H1 (cell line): ENCODE measurements at regions not wholly inside any gene's neighbourhood (a gene's known extent, or its start where the extent isn't known, plus 50 kb on each side); places are given as distances from the start of the nearest gene placed in this dataset.

Source experiments
- CTCF ChIA-PET: fragments of 300-600 bp; sonication (Branson Sonifier 250); formaldehyde crosslinking; loops from one replicate; lab custom pipeline; 2021; ENCODE audit not compliant: partially characterized antibody; lab: Charles Lee
- POLR2A ChIA-PET: fragments of 300-600 bp; sonication (Branson Sonifier 250); formaldehyde crosslinking; loops from one replicate; lab custom pipeline; 2021; ENCODE audit warnings: inconsistent platforms; ENCODE audit not compliant: partially characterized antibody; lab: Charles Lee
- DNase-seq, 2 experiments: peaks; one replicate each; pipeline versions ENCODE4 v3.0.0 to v3.0.0-alpha.2; 2010 to 2022; ENCODE audit warnings: low spot score in 2 of 2, low read depth in 1 of 2, mixed read lengths in 1 of 2
- FAIRE-seq: peaks from 2 replicates; lab custom pipeline; 2011; peaks lifted over from hg19 to GRCh38; lab: Jason Lieb, UNC
- H2AFZ ChIP-seq: 2 replicates; pipeline ENCODE4 v1.8.1; 2012; ENCODE audit warnings: low read length, inconsistent platforms
- H2AK5ac ChIP-seq: 2 replicates; pipeline ENCODE4 v1.6.1; 2013; ENCODE audit warnings: low read depth, low read length
- H2BK120ac ChIP-seq: replicated peaks from 2 replicates; pipeline ENCODE3; 2013; ENCODE audit warnings: low read depth, low read length, inconsistent platforms
- H2BK12ac ChIP-seq: 2 replicates; pipeline ENCODE4 v1.6.1; 2013; ENCODE audit warnings: low read depth, low read length
- H2BK15ac ChIP-seq: 2 replicates; pipeline ENCODE4 v1.6.1; 2013; ENCODE audit warnings: low read length
- H2BK20ac ChIP-seq: 2 replicates; pipeline ENCODE4 v1.6.1; 2013; ENCODE audit warnings: low read length
- H2BK5ac ChIP-seq: 2 replicates; pipeline ENCODE4 v1.6.1; 2013; ENCODE audit warnings: low read depth, low read length
- H3K14ac ChIP-seq: 2 replicates; pipeline ENCODE4 v1.6.1; 2013; ENCODE audit warnings: inconsistent platforms; ENCODE audit not compliant: insufficient read length
- H3K18ac ChIP-seq: 2 replicates; pipeline ENCODE4 v1.6.1; 2013; ENCODE audit warnings: low read length; ENCODE audit errors: extremely low read depth
- H3K23ac ChIP-seq: 2 replicates; pipeline ENCODE4 v1.6.1; 2013; ENCODE audit warnings: inconsistent platforms; ENCODE audit not compliant: insufficient read length
- H3K23me2 ChIP-seq: 2 replicates; pipeline ENCODE4 v1.6.1; 2013; ENCODE audit warnings: low read depth, low read length
- H3K27ac ChIP-seq: 2 replicates; pipeline ENCODE4 v1.6.1; 2011; ENCODE audit warnings: low read depth, low read length, inconsistent platforms
- H3K27me3 ChIP-seq, 4 experiments: replicated peaks in 1 of 4; 1 replicate in 1 of 4; 2 replicates in 3 of 4; pipeline versions ENCODE4 v1.6.1 to v1.8.1; 2011 to 2013; ENCODE audit warnings: low read length in 3 of 4, mild to moderate bottlenecking in 3 of 4, inconsistent platforms in 2 of 4, mixed read lengths in 2 of 4, moderate library complexity in 1 of 4; ENCODE audit not compliant: control insufficient read depth in 3 of 4, insufficient read depth in 3 of 4; ENCODE audit errors: extremely low read depth in 1 of 4
- H3K36me3 ChIP-seq, 4 experiments: 2 replicates each; pipeline versions ENCODE4 v1.6.1 to v1.8.1; 2011 to 2013; ENCODE audit warnings: mild to moderate bottlenecking in 4 of 4, low read length in 3 of 4, moderate library complexity in 2 of 4, control low read depth in 1 of 4, inconsistent platforms in 1 of 4; ENCODE audit not compliant: insufficient read depth in 4 of 4, control insufficient read depth in 2 of 4
- H3K4ac ChIP-seq: replicated peaks from 2 replicates; pipeline ENCODE3; 2013; ENCODE audit warnings: low read length, low read depth, mixed read lengths, inconsistent platforms; ENCODE audit not compliant: insufficient read length
- H3K4me1 ChIP-seq, 4 experiments: replicated peaks in 1 of 4; 1 replicate in 1 of 4; 2 replicates in 3 of 4; pipeline versions ENCODE4 v1.6.1 to v1.8.1; 2011 to 2013; ENCODE audit warnings: low read length in 3 of 4, inconsistent platforms in 2 of 4, mixed read lengths in 1 of 4; ENCODE audit not compliant: insufficient read depth in 4 of 4, control insufficient read depth in 3 of 4
- H3K4me2 ChIP-seq, 2 experiments: 2 replicates each; pipeline versions ENCODE4 v1.6.1 to v1.8.1; 2011 to 2013; ENCODE audit warnings: low read depth in 2 of 2, low read length in 2 of 2, control low read depth in 1 of 2, inconsistent platforms in 1 of 2, mild to moderate bottlenecking in 1 of 2; ENCODE audit not compliant: insufficient read depth in 1 of 2
- H3K4me3 ChIP-seq, 4 experiments: fragments of 200-600, 300-600 bp in 1 of 4; sonication (generic), shearing (Covaris generic), sonication (Bioruptor Twin) in 1 of 4; 2 replicates each; pipeline versions ENCODE4 v1.5.1 to v1.8.1; 2011 to 2016; ENCODE audit warnings: low read length in 4 of 4, low read depth in 3 of 4, control low read depth in 2 of 4, inconsistent platforms in 2 of 4, mild to moderate bottlenecking in 2 of 4, mixed read lengths in 1 of 4, moderate library complexity in 1 of 4; ENCODE audit not compliant: insufficient read depth in 2 of 4; ENCODE audit errors: extremely low read depth in 1 of 4
- H3K56ac ChIP-seq: replicated peaks from 2 replicates; pipeline ENCODE3; 2013; ENCODE audit warnings: low read depth, mild to moderate bottlenecking, mixed read lengths, low read length, inconsistent platforms; ENCODE audit not compliant: insufficient read length
- H3K79me1 ChIP-seq: 2 replicates; pipeline ENCODE4 v1.6.1; 2013; ENCODE audit warnings: low read depth, low read length, control low read depth
- H3K79me2 ChIP-seq, 2 experiments: 2 replicates each; pipeline versions ENCODE4 v1.6.1 to v1.8.1; 2012 to 2013; ENCODE audit warnings: low read length in 2 of 2, mild to moderate bottlenecking in 2 of 2, inconsistent platforms in 1 of 2; ENCODE audit not compliant: insufficient read depth in 2 of 2, control insufficient read depth in 1 of 2
- H3K9ac ChIP-seq, 4 experiments: replicated peaks in 1 of 4; 1 replicate in 1 of 4; 2 replicates in 3 of 4; pipeline versions ENCODE4 v1.6.1 to v1.8.1; 2011 to 2013; ENCODE audit warnings: low read depth in 3 of 4, low read length in 3 of 4, control low read depth in 2 of 4, mild to moderate bottlenecking in 2 of 4, moderate library complexity in 2 of 4, inconsistent platforms in 1 of 4; ENCODE audit errors: extremely low read depth in 1 of 4
- H3K9me3 ChIP-seq, 2 experiments: 2 replicates each; pipeline versions ENCODE4 v1.6.1 to v1.8.1; 2012 to 2013; ENCODE audit warnings: mild to moderate bottlenecking in 2 of 2, moderate library complexity in 2 of 2, control low read depth in 1 of 2, inconsistent platforms in 1 of 2, low read depth in 1 of 2, low read length in 1 of 2, mixed read lengths in 1 of 2; ENCODE audit not compliant: insufficient read depth in 2 of 2
- H4K20me1 ChIP-seq, 2 experiments: replicated peaks in 1 of 2; 2 replicates each; pipeline versions ENCODE3 to v1.8.1; 2011 to 2013; ENCODE audit warnings: inconsistent platforms in 2 of 2, low read length in 2 of 2, mild to moderate bottlenecking in 1 of 2; ENCODE audit not compliant: insufficient read depth in 2 of 2, control insufficient read depth in 1 of 2
- H4K5ac ChIP-seq: 2 replicates; pipeline ENCODE4 v1.6.1; 2013; ENCODE audit warnings: low read length, low read depth, mixed read lengths, inconsistent platforms; ENCODE audit not compliant: insufficient read length
- H4K8ac ChIP-seq: 2 replicates; pipeline ENCODE4 v1.8.0; 2013; ENCODE audit warnings: mild to moderate bottlenecking, moderate library complexity, low read length, inconsistent platforms; ENCODE audit not compliant: insufficient read depth; ENCODE audit errors: extremely low read depth
- H4K91ac ChIP-seq: replicated peaks from 2 replicates; pipeline ENCODE3; 2013; ENCODE audit warnings: low read length, mixed read lengths, inconsistent platforms; ENCODE audit not compliant: insufficient read length
- BRCA1 ChIP-seq: IDR thresholded peaks from 2 replicates; pipeline ENCODE4 v1.6.1; 2012; ENCODE audit warnings: low read depth, low read length, improper control_type of control experiment
- CBX5 ChIP-seq: fragments of 300-800, 300-1000 bp; sonication (generic); IDR thresholded peaks from 2 replicates; pipeline ENCODE4 v1.7.1; 2016; ENCODE audit warnings: antibody characterized with exemption, low read length, low read depth
- CREB1 ChIP-seq: IDR thresholded peaks from 2 replicates; pipeline ENCODE4 v1.6.1; 2012; ENCODE audit warnings: inconsistent platforms
- JUN ChIP-seq: IDR thresholded peaks from 2 replicates; pipeline ENCODE4 v1.6.1; 2011; ENCODE audit warnings: low read depth, mild to moderate bottlenecking, improper control_type of control experiment, low read length
- SIX5 ChIP-seq: IDR thresholded peaks from 2 replicates; pipeline ENCODE4 v1.6.1; 2011; ENCODE audit warnings: mild to moderate bottlenecking, low read depth, low read length
- WGBS, 2 experiments: shearing (Covaris generic) in 1 of 2; methylation state at CpG; one replicate each; pipeline versions ENCODE4 v1.1.6 to v1.1.7; 2013 to 2015; ENCODE audit warnings: low lambda C conversion rate in 2 of 2, mixed read lengths in 2 of 2, inconsistent platforms in 1 of 2, low coverage in 1 of 2, missing lambda C conversion rate in 1 of 2; ENCODE audit not compliant: insufficient replicate concordance in 2 of 2, insufficient coverage in 1 of 2, insufficient read length in 1 of 2; ENCODE audit errors: extremely low coverage in 1 of 2, missing lambda C conversion rate in 1 of 2; 5-methylcytosine and 5-hydroxymethylcytosine counted together
- TF ChIP-seq, protein P1 (sequence below): IDR thresholded peaks from 2 replicates; pipeline ENCODE4 v1.6.1; 2011; ENCODE audit warnings: low read depth, mild to moderate bottlenecking, low read length; ENCODE audit not compliant: insufficient read depth

DNA sequence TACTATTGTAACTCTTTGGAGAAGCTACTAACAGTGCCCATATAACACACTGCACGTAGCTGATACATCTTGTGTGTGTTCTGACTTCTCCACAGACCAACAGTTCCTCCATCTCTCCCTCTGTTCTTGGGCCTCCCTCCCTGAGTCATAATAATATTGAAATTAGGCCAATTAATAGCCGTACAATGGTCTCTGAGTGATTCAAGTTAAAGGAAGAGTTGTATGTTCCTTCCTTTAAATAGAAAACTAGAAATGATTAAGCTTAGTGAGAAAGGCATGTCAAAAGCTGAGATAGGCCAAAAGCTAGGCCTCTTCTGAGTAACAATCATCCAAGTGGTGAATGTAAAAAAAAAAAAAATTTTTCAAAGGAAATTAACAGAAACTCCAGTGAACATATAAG is 828.4 kb upstream of the CHAC2 start:
- Histone ChIP-seq H3K79me1 (no peaks in the 10 kb centered on the region), H2BK15ac (no peak overlapping the region), H3K79me2 (no peaks in the 10 kb centered on the region), H4K8ac (no peak overlapping the region), H4K91ac (no peak overlapping the region), H3K27ac (no peak overlapping the region), H2AK5ac (no peak overlapping the region), H3K4me1 (no peaks in the 10 kb centered on the region), H3K9me3 (peaks cover 0 to 10% of the 10 kb centered on the region in 2 experiments; a peak in 1 of 4 replicates), H3K27me3 (no peaks in the 10 kb centered on the region), H3K14ac (no peak overlapping the region), H3K4me3 (no peak overlapping the region), H2BK120ac (no peak overlapping the region), H3K18ac (no peak overlapping the region), H2BK5ac (no peak overlapping the region), H4K5ac (no peak overlapping the region), H4K20me1 (no peaks in the 10 kb centered on the region), H3K23me2 (no peaks in the 10 kb centered on the region), H3K56ac (no peak overlapping the region), H3K4ac (no peak overlapping the region), H3K36me3 (no peaks in the 10 kb centered on the region), H2BK12ac (no peak overlapping the region), H2BK20ac (no peak overlapping the region), H3K4me2 (no peak overlapping the region), H3K9ac (no peak overlapping the region), H3K23ac (no peak overlapping the region), H2AFZ (no peak overlapping the region)
- ChIA-PET POLR2A (no interaction called here), CTCF (interaction anchor here (0.7 to 1.1 kb wide), 2 partner anchors 17 to 128 kb away, joined by 3 read pairs; no protein-coding TSS in a partner anchor)
- FAIRE-seq (no peak), DNase-seq (no peak)
- 89% methylated on average over 2 of the region's 2 CpGs; no CpG with 5 or more reads in 1 of the 2 experiments for WGBS, 2 experiments
- no peak for TF ChIP-seq BRCA1
- TF ChIP-seq CBX5: no peak
- TF ChIP-seq, protein P1, sequence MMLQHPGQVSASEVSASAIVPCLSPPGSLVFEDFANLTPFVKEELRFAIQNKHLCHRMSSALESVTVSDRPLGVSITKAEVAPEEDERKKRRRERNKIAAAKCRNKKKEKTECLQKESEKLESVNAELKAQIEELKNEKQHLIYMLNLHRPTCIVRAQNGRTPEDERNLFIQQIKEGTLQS: no peak
- TF ChIP-seq CREB1: no peak
- no peak for TF ChIP-seq JUN
- no peak for TF ChIP-seq SIX5
